WTC11 (cell line): ENCODE measurements at regions not wholly inside any gene's neighbourhood (a gene's known extent, or its start where the extent isn't known, plus 50 kb on each side); places are given as distances from the start of the nearest gene placed in this dataset.

ENCODE experiments used
- ATF1 ChIP-seq: sonication (generic); formaldehyde crosslinking; IDR thresholded peaks from 2 replicates; pipeline ENCODE4 v1.8.1; 2023; ENCODE audit warnings: mild to moderate bottlenecking, moderate library complexity, missing genetic modification reagents
- CREM ChIP-seq: sonication (generic); formaldehyde crosslinking; IDR thresholded peaks from 2 replicates; pipeline ENCODE4 v1.8.1; 2022; ENCODE audit warnings: mild to moderate bottlenecking, missing genetic modification reagents, moderate library complexity
- CTCF ChIP-seq: fragments of 200-600 bp; IDR thresholded peaks from 2 replicates; pipeline ENCODE4 v1.8.0; 2022; ENCODE audit warnings: antibody characterized with exemption
- FOXK1 ChIP-seq: sonication (generic); formaldehyde crosslinking; IDR thresholded peaks from 2 replicates; pipeline ENCODE4 v1.8.0; 2022; ENCODE audit warnings: mild to moderate bottlenecking, moderate library complexity, missing genetic modification reagents
- TF ChIP-seq, protein P1 (sequence below): sonication (generic); formaldehyde crosslinking; IDR thresholded peaks from 2 replicates; pipeline ENCODE4 v1.8.0; 2022; ENCODE audit warnings: mild to moderate bottlenecking, missing genetic modification reagents

- no peak for TF ChIP-seq ATF1 (CRISPR knock-in tag)
- TF ChIP-seq, protein P1, sequence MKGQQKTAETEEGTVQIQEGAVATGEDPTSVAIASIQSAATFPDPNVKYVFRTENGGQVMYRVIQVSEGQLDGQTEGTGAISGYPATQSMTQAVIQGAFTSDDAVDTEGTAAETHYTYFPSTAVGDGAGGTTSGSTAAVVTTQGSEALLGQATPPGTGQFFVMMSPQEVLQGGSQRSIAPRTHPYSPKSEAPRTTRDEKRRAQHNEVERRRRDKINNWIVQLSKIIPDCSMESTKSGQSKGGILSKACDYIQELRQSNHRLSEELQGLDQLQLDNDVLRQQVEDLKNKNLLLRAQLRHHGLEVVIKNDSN (CRISPR knock-in tag) = no peak
- no peak for TF ChIP-seq CTCF
- TF ChIP-seq CREM (CRISPR knock-in tag) = no peak
- TF ChIP-seq FOXK1 (CRISPR knock-in tag) = no peak
Observed at GRCh38 chr1:29832471-29832870, 596.1 kb downstream of the PTPRU start.
